OCI-LY1 (cell line): ENCODE measurements at regions not wholly inside any gene's neighbourhood (a gene's known extent, or its start where the extent isn't known, plus 50 kb on each side); places are given as distances from the start of the nearest gene placed in this dataset.

ENCODE experiments used
- H2AFZ ChIP-seq: fragments of 200-600 bp; sonication (generic), shearing (Covaris generic); 2 replicates; pipeline ENCODE4 v1.6.0; 2014; ENCODE audit warnings: antibody characterized with exemption, mild to moderate bottlenecking, low read length
- H3F3A ChIP-seq: fragments of 200-600 bp; sonication (generic), shearing (Covaris generic); 2 replicates; pipeline ENCODE4 v1.6.0; 2014; ENCODE audit warnings: mild to moderate bottlenecking, antibody characterized with exemption, low read length, moderate library complexity; ENCODE audit not compliant: insufficient read depth
- H3K27ac ChIP-seq: fragments of 200-600 bp; sonication (generic); 2 replicates; pipeline ENCODE4 v1.5.1; 2014; ENCODE audit warnings: low read length, mixed run types, mild to moderate bottlenecking, low read depth; ENCODE audit not compliant: poor library complexity, severe bottlenecking
- H3K27me3 ChIP-seq: fragments of 200-600 bp; sonication (generic); 2 replicates; pipeline ENCODE4 v1.6.0; 2014; ENCODE audit warnings: antibody characterized with exemption, mild to moderate bottlenecking, low read length, moderate library complexity; ENCODE audit not compliant: insufficient read depth
- H3K36me3 ChIP-seq: fragments of 200-600 bp; sonication (generic); 2 replicates; pipeline ENCODE4 v1.6.1; 2014; ENCODE audit warnings: mild to moderate bottlenecking, antibody characterized with exemption, low read length, moderate library complexity, mixed read lengths; ENCODE audit not compliant: insufficient read depth
- H3K4me1 ChIP-seq: fragments of 200-600 bp; sonication (generic); 2 replicates; pipeline ENCODE4 v1.5.1; 2014; ENCODE audit warnings: mild to moderate bottlenecking, low read length, moderate library complexity; ENCODE audit not compliant: insufficient read depth, severe bottlenecking
- H3K4me2 ChIP-seq: fragments of 200-600 bp; sonication (generic), shearing (Covaris generic); 2 replicates; pipeline ENCODE4 v1.6.1; 2014; ENCODE audit warnings: low read length
- H3K4me3 ChIP-seq: fragments of 200-600 bp; sonication (generic); 2 replicates; pipeline ENCODE4 v1.5.1; 2014; ENCODE audit warnings: low read length, low read depth, mild to moderate bottlenecking, mixed read lengths; ENCODE audit not compliant: poor library complexity, severe bottlenecking
- H3K79me2 ChIP-seq: fragments of 200-600 bp; shearing (Covaris generic); 2 replicates; pipeline ENCODE4 v1.6.1; 2016; ENCODE audit warnings: mixed run types, low read length, mixed read lengths; ENCODE audit not compliant: insufficient read depth
- H3K9ac ChIP-seq: fragments of 200-600 bp; sonication (generic), shearing (Covaris generic); 2 replicates; pipeline ENCODE4 v1.6.1; 2014; ENCODE audit warnings: mild to moderate bottlenecking, low read length, mixed read lengths
- H3K9me2 ChIP-seq: fragments of 200-600 bp; sonication (generic), shearing (Covaris generic); 2 replicates; pipeline ENCODE4 v1.6.1; 2014; ENCODE audit warnings: low read depth, mild to moderate bottlenecking, low read length, mixed read lengths
- H3K9me3 ChIP-seq: fragments of 200-600 bp; shearing (Covaris generic); 2 replicates; pipeline ENCODE4 v1.6.1; 2014; ENCODE audit warnings: low read length, mixed read lengths
- H4K20me1 ChIP-seq: fragments of 200-600 bp; sonication (generic), shearing (Covaris generic); 2 replicates; pipeline ENCODE4 v1.6.0; 2016; ENCODE audit warnings: mild to moderate bottlenecking, low read length; ENCODE audit not compliant: insufficient read depth
- CTCF ChIP-seq: fragments of 200-600 bp; sonication (generic), shearing (Covaris generic); IDR thresholded peaks from 2 replicates; pipeline ENCODE4 v1.5.1; 2017; ENCODE audit warnings: mild to moderate bottlenecking, antibody characterized with exemption, low read length, moderate library complexity, mixed read lengths
- EZH2 ChIP-seq: fragments of 200-600 bp; sonication (generic), shearing (Covaris generic); IDR thresholded peaks from 2 replicates; pipeline ENCODE4 v1.8.0; 2017; ENCODE audit warnings: borderline replicate concordance, mixed run types, mild to moderate bottlenecking, antibody characterized with exemption, low read length, moderate library complexity, mixed read lengths

- no peak overlapping the region for H3K4me2 ChIP-seq
- H3K4me3 ChIP-seq: no peak overlapping the region
- no peaks in the 10 kb centered on the region for H3K27me3 ChIP-seq
- no peaks in the 10 kb centered on the region for H3K9me3 ChIP-seq
- no peaks in the 10 kb centered on the region for H3F3A ChIP-seq
- H3K27ac ChIP-seq: no peak overlapping the region
- no peak overlapping the region for H3K9ac ChIP-seq
- no peaks in the 10 kb centered on the region for H3K36me3 ChIP-seq
- no peak for TF ChIP-seq CTCF
- no peak for TF ChIP-seq EZH2
- H3K4me1 ChIP-seq: no peaks in the 10 kb centered on the region
- H3K9me2 ChIP-seq: no peaks in the 10 kb centered on the region
- no peaks in the 10 kb centered on the region for H3K79me2 ChIP-seq
- no peak overlapping the region for H2AFZ ChIP-seq
- H4K20me1 ChIP-seq: no peaks in the 10 kb centered on the region
Measured at GRCh38 chr4:148674876-148675275, 232.7 kb upstream of the NR3C2 start.

GRCh38 chr4:148664636-148665035, 222.4 kb upstream of the NR3C2 start:
- Histone ChIP-seq H3K27me3 (no peaks in the 10 kb centered on the region), H3K9ac (no peak overlapping the region), H4K20me1 (no peaks in the 10 kb centered on the region), H3K4me3 (no peak overlapping the region), H3K36me3 (no peaks in the 10 kb centered on the region), H3K27ac (no peak overlapping the region), H3K9me3 (no peaks in the 10 kb centered on the region), H3F3A (no peaks in the 10 kb centered on the region), H3K9me2 (no peaks in the 10 kb centered on the region), H2AFZ (no peak overlapping the region), H3K79me2 (no peaks in the 10 kb centered on the region), H3K4me1 (no peaks in the 10 kb centered on the region), H3K4me2 (no peak overlapping the region)
- TF ChIP-seq CTCF: no peak
- TF ChIP-seq EZH2: no peak

- Histone ChIP-seq H3K4me3 (no peak overlapping the region), H3K9me2 (no peaks in the 10 kb centered on the region), H4K20me1 (no peaks in the 10 kb centered on the region), H3K9ac (no peak overlapping the region), H3F3A (no peaks in the 10 kb centered on the region), H3K4me2 (no peak overlapping the region), H3K27ac (no peak overlapping the region), H3K4me1 (no peaks in the 10 kb centered on the region), H3K79me2 (no peaks in the 10 kb centered on the region), H3K9me3 (no peaks in the 10 kb centered on the region), H3K27me3 (no peaks in the 10 kb centered on the region), H2AFZ (no peak overlapping the region), H3K36me3 (no peaks in the 10 kb centered on the region)
- no peak for TF ChIP-seq EZH2
- no peak for TF ChIP-seq CTCF
Measured at GRCh38 chr4:148654131-148654530, 211.9 kb upstream of the NR3C2 start.
